EL (cell line): ENCODE measurements at regions not wholly inside any gene's neighbourhood (a gene's known extent, or its start where the extent isn't known, plus 50 kb on each side); places are given as distances from the start of the nearest gene placed in this dataset.
A peak's percentile ranks its signal among the peaks of the same experiment; 100 is the strongest.
"Not testable (repeated sequence)": the region's sequence is repeated elsewhere in the genome, so short reads cannot be mapped to it uniquely, and the experiment has no call there.

Experiments used
- DNase-seq: peaks from one replicate; pipeline ENCODE4 v3.0.0-alpha.2; 2016

DNA sequence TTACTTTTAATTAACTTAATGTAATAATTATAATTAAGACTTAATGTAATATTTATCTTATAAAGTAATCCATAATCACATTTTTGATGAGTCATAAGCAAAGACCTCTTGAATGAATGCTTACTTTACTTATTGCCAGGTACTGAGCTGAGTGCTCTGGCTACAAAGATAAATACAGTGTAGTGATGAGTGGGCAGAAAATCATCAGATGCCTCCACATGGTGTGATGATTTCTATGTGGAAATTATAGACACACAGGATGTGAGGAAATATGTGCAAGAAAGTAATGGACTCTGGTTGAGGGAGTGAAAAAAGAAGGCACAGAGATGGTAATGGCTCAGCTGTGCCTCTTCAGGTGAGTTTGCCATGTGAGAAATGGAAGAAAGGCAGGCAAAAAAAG lies 422.6 kb upstream of the CD180 start:
- no peak for DNase-seq

DNA sequence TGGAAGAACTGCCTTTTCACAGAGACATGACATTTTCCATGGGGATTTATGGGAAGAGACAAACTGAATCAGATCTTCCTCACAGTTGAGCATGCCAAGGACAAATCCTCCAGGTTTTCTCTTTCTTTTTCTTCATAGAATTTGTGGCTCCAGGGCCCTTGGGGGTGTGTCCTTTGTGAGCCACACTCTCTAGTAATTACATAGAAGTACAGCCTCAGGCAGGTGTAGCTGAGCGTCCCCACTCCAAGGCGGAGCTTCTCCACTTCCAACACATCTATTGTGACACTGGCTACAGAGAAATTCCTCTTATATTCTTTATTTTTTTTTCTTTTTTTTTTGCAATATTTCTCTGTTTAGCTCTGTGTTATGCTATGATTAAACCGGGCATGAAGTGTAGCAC lies 420.5 kb upstream of the CD180 start:
- no peak for DNase-seq

DNA sequence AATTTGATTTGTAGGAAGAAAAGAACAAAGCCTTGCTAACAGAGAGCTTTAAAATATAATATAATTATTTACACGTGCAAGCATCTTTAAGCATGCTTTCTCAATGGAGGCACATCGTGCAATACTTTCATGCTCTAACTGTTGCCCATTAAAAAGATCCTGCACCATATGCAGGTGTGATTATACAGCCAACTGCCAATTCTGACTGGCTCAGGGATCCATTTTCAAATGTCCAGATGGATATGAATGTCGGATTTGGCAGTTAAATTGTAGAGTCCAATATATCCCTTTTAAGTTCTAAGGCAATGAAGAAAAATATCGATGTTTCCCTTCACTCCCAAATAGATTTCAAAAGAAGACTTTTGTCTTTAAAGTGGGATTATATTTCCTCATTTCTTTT lies 416.4 kb upstream of the CD180 start:
- DNase-seq: no peak

DNA sequence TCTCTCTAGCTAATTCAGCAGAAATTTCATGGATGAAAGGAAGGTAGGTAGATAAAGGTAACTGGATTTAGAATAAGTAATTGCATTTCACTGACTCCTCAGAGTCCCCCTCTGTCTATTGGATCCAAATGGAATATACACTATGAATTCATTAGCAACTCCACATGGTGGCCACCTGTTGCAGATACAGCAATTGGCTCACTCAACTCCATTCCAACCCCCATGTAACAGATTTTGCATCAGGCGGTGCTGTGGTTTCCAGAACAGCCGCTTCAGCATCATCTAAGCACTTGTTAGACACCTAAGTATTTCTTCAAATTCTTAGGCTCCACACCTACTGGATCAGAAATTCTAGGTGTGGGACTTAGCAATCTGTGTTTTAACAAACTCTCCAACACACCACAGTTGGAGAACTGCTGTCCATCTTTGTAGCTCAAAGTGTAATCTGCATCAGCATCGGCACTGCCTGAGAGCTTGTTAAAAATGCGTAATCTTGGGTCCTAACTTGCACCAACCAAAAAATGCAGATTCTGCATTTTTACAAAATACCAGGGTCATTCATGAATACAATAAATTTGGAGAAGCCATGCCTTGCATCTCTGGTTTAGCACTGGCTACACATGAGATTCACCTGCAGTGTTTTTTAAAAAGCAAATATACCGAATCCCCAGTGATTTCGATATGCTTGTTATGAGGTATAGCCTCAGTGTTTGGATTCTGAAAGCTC lies 413.8 kb upstream of the CD180 start:
- DNase-seq: no peak

DNA sequence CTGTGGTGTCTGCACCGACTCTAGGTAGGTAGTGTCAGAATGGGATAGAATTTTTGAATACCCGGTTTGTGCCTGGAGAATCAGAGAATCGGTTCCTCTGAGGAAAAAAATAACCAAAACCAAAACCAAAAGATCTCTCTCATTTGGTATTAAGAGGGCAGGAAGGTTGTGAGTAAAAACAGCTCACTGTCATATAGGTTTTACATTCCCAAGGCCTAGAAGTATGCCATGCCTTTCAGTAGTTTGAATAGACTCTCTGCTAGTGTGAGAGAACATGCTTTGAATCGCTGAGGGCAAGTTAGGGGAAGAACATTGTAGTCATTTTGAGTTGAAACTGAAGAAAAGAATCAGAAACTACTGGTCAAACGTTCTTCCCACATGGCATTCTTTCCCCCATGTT lies 411.4 kb upstream of the CD180 start:
- DNase-seq: no peak

DNA sequence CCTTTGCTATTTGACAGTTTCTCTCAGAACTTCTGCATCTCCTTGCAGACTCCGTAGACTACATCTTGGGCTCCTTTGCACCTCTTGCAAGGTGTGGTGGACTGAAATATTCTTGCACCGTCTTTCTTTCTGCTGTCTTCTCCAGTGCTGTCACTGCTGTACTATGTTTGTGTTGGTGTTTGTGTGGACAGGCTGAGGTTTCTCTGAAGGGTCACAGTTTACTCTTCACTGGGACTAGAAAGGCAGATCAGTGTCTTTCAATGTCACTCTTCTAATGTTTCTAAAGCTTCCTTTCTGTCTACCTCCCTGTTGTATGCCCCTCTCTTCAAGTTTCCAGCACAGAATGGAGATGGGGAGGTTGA lies 410.0 kb upstream of the CD180 start:
- DNase-seq: no peak

DNA sequence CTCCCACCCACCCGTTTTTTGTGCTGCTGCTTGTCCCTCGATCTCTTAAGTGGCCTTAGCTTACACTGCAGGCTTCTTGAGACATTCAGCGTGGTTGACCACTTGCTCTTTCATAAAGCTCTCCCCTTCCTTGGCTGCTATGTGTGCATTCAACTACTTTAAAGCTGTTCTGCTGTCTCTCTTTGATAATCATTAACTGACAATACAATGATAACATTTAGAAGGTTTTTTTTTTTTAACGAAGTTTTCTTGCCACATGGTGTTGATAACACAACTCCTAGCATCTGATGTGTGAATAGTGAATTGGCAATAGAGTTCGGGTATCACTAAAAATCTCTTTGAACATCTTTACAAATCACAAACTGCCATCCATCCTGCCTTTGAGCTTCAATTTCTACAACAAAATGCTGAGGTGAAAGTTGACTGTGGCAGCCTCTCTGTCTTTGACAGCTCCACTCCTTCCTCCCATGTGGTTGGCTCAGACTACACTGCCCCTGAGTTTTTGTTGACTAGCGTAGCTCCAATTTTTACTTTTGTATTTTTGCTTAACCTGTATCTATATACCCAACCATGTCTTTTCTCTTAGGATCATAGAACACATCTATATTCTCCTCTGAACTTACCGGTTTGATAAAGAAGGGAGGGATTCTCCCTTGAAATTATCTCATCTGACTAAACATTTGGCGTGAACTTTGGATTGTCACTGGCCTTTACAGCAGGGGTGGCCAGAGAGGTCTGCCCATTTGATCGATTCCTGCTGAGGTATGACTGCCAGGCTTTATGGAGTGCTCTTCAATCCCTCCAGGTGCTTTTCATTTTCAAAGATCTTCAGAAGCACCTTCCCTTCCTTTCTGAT lies 409.4 kb upstream of the CD180 start:
- DNase-seq: no peak

DNA sequence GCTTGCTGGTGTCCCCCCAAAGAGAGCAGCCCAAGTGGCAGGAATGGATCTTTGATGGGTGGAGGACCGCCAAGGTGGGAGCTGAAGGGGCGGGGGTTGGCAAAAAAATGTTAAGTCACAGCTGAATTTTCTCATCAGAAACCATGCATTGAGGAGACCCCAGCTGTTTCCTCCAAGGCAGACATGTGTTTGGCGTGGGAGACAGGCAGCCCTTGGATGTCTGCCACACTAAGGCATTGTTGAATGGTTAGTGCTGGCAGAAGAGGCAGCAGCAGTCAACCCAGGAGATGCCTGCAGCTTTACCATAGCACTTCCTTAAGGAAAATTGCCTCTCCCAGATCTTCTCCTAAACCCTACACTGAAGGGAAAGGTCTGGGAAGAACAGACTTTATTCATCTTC lies 394.9 kb upstream of the CD180 start:
- no peak for DNase-seq

DNA sequence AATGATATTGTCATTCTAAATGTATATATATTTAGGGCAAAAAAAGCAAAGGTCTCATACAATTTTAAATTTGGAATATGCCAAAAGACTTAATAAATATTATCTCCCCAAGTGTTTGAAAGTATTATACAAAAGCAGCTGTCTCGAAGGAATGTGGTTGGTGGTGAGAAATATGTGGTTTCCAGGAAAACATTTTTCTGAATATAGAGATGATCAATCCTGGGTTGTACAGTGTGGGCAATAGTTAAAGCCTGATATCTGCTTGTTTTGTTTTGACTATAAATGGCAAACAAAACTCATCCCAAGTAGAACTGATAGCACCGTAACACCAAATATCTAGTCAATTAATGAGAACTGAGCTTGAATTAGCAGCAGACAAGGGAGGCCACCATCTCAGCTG lies 391.8 kb upstream of the CD180 start:
- no peak for DNase-seq

DNA sequence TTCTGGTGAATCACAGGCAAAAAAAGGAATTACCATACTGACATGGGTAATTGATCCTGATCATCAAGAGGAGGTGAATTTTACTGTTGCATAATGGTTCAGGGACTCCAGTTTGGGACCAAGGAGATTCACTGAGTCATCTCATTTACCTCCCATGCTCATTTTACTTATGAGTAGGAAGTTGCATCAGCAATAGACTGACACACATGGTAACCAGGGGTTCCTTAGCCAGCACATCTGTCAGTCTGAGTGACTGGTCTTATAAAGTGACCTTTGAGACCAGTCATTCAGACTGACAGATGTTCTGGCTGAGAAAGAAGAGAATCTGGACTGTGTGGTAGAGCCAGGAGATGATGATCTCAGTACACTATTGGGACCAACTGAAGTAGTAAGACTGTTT lies 384.6 kb upstream of the CD180 start:
- DNase-seq: peak; percentile 13

DNA sequence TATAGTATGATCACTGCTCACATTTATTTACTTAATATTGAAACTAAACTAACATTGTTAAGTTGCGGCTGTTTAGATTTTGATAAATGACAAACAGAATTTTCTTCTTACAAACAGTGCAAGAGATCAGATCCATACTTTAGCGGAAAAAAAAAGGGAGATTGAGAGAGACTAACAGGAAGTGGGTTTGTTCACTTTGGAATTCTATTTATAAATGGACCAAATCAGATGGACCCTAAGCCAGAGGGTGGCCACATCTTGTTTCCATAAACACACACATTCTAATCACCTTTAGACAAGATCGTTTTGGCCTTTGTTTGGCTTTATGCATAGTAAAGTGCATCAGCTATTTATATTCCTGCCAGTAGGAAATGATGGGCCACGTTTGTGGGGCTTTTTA lies 381.4 kb upstream of the CD180 start:
- DNase-seq: peak; percentile 1

DNA sequence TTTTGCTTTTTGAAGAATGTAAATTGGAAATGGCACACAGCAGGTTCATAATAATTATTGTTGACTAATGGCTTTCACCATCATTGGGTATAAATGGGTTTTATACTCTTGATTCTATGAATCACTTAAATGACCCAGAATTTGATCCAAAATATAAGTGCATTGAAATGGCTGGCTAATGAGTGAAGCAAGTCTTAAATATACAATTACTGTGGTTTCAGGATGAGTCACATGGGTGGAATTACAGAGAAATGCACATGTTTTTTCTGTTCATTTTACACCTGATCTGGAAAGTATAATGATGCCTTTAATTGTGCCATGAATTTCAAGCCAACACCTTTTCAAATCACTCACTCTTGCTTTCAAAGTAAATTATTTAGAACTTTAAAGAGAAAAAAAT lies 380.8 kb upstream of the CD180 start:
- DNase-seq: peak; percentile 56

DNA sequence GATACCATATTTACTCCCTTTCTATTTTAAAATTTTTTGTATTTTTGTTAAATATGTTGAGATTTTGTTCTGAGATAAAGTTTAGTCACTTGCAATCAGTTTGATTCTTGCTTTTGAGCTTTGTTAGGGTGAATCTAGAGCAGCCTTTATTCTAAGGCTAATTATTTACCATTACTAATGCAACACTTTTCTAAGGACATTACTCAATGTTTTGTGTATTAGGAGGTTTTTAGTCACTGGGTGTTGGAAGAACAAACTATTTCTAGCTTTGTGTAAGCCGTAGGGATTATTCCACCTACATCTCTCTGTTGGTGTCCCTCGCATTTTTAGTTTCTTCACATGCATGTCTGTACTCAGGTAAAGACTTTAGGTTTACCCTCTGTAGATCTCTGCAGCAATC lies 379.5 kb upstream of the CD180 start:
- no peak for DNase-seq

DNA sequence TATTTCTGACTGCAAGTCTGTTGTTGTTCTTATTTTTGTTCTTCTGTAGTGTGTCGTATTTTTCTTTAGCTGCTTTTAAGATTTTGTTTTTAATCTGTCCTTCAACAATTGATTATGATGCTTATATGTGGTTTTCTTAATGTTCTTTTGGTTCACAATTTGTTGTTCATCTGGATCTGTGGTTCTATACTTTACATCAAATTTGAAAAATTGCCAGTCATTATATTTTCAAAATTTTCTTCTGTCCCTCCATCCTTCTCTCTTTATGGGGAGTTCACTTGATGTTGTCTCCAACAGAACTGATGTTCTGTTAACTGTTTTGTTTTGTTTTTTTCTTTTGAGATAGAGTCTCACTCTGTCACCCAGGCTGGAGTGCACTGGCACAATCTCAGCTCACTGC lies 378.5 kb upstream of the CD180 start:
- DNase-seq: no peak

DNA sequence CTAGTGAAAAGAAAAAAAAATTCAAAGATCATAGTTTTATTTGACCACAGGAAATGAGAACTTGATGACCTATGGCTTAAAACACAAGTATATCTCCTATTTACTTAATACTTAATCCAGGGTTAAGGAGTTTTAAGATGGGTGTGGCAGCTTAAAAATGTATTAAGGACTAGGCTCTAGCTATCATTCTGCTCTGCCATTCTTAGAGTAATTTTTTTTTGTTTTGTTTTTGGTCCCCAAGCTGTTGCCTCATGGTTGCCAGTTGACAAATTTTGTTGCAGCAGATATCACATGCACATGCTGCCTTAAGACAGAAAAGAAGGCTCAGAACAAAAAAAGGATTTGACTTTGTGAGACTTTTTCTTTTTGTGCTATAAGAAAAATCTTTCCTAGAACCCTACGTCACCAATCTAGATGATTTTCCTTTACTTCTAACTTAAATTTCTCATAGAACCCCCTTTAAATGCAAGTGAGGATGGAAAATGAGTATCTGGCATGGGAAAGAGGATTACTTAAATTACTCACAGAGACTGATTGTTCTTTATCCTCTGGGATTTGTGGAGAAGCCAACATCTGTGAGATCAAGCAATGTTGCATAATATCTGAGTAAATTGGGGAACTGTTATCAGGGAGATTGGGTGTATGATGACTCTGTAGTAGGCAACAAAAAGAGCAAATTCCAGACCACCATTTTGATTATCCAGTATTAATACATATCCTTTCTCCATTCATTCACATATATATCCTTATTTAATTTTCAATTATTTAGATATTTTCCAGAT lies 364.7 kb upstream of the CD180 start:
- DNase-seq: no peak

DNA sequence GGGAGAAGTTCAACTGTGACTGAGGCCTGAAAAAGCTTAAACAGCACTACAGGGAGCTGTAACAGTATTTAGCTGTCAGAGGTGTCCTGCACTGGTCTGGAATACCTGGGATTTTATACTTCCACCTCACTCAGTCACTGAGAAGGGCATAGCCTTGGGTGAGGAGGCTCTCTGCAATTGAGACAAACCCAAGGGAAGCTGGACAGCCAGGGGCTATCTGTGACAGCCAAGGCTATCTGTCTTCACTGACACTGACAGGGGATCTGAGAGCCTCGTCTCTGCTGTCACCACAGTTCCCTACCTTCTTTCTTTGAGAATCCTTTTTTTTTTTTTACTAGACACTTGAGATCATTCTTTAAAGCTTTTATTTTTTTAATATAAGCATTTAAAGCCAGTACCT lies 356.2 kb upstream of the CD180 start:
- DNase-seq: no peak

DNA sequence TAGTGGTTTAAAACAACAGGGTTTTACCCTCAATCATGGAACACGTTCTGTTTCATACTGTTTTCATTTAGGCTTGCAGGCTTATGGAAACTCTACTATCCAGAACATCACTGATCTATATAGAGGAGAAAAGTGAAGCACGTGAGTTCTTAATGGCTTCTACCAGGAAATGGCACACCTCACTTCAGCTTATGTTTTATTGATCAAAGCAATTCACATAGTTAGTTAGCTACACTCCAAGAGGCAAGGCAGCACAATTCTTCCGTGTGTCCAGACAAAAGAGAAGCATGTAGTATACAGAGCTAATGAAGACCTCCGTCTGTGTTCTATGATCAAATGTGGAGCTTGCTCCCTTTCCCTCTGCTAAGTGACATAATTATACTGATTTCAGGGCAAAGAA lies 353.3 kb upstream of the CD180 start:
- no peak for DNase-seq

DNA sequence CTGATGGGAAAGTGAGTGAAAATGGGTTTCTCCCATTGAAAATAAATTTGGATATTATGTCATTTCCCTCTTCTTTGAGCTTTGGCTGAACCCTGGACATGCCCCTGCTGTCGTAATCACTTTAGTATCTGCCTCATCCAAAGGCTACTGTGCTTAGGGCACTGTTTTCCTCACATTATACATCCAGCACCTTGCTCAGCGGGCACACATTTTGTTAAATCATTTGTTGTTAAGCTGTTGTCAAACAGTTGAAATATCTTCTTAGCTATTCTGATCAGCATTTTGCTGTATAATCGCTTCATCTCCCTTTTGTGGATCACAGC lies 352.7 kb upstream of the CD180 start:
- no peak for DNase-seq

DNA sequence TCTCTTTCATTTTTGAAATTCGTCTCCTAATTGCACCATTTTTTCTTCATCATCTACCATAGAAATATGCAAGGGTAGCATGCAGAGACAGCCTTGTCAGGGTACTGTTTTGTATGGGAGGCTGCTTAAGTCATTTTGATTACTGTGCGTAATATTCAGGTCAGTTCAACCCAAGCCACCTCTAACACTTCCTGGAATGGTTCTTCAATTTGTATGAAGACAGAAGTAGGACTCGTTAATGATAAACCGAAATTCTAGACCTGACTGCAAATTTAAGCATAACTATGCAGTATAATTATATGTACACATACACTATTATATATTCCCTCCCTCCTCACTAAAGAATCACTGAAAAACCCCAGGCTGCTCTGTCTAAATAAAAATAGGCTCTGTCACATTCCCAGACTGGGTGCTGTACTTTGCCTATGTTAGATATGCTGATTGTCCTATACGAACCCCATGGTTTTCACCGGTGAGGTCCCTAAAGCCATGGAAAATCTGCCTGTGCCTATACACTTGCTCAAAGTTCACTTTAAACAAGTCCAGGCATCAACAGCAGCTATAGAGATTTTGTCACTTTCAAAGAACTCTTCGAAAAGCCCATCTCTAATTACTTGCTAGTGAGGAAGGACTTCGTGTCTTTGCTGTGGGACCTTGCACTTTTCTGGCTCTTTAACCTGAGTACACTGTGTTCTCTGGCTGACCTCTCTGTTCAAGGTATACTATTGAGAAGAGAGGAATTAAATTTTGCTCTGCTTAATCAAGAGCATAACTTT lies 352.1 kb upstream of the CD180 start:
- DNase-seq: no peak

DNA sequence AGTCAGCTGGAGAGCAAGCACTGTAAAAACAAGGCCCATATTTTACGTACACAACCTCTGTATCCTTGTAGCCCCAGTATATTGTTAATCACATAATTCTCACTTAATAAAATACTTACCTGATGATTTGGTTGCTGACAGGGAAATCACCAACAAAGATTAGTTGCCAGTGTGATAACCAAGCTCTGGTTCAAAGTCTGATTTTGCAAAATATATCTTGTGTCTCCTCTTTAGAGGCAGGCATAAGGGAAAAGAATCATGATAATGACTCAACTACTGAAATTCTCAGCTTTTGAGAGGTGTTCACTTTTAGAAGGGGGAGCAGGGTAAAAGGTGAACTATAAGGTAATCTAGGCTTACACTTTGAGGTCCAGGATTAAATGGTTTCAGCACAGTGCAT lies 351.1 kb upstream of the CD180 start:
- DNase-seq: no peak

DNA sequence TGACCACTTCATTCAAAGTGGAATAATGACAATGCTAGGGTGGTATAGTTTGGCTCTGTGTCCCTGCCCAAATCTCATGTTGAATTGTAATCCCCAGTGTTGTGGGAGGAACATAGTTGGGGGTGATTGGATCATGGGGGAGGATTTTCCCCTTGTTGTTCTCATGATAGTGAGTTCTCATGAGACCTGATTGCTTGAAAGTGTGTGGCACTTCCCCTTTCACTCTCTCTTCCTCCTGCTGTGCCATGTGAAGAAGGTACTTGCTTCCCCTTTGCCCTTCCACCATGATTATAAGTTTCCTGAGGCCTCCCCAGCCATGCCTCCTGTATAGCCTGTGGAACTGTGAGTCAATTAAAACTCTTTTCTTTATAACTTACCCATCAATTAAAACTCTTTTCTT lies 348.3 kb upstream of the CD180 start:
- not testable (repeated sequence) for DNase-seq

DNA sequence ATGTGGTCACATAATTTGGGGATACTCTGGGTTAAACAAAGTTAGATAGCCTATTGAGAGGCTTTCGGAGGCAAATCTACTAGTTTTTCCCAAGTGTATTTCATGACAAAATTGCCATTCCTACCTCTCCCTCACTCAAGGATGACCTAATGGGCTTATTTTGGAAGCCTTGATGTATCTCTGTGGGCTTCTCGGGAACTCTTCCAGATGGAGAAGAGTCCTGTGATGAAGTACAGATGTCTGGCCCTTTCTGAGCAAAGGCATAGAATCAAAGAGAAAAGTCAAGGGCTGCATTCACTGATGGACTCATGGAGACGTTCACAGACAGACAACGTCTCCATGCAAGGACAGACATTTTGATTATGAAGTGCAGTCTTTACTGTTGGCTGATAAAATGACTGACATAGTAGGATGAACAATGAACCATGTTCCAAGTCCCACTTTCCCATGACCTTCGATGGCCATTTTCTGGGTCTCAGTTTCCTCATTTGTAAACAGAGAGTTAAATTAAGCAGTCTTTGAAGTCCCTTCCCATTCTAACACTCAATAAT lies 347.2 kb upstream of the CD180 start:
- DNase-seq: no peak

DNA sequence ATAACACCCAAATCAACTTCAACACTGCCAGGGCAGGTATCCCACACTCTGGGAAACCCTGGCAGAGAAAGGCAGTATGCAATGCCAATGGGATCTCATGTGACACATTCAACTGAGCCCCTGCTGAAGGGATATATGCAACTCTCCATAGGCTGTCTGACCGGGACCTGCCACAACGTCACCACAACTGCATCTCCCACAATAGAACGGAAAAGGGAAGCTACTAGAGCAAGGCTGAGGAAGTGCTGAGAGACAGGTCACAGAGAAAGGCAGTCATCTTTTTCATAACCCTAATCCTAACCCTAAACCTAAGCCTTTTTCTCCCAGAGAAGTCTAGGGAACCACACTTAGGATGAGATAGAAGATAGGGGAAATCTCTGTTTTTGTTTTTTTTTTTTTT lies 345.9 kb upstream of the CD180 start:
- DNase-seq: no peak
